SU-DHL-6 (cell line): ENCODE measurements at regions not wholly inside any gene's neighbourhood (a gene's known extent, or its start where the extent isn't known, plus 50 kb on each side); places are given as distances from the start of the nearest gene placed in this dataset.

Experiments used
- EZH2phosphoT487 ChIP-seq: fragments of 200-600 bp; sonication (generic), shearing (Covaris generic); conservative IDR thresholded peaks from 2 replicates; pipeline ENCODE4 v1.6.1; 2018; ENCODE audit warnings: mild to moderate bottlenecking, antibody characterized with exemption, low read length, moderate library complexity, mixed read lengths
- TF ChIP-seq, protein P1 (sequence below): fragments of 200-600 bp; sonication (generic); IDR thresholded peaks from one replicate; pipeline ENCODE4 v1.5.1; 2017; ENCODE audit warnings: antibody characterized with exemption, mild to moderate bottlenecking, low read length, moderate library complexity; ENCODE audit not compliant: insufficient read depth, poor library complexity, severe bottlenecking

DNA sequence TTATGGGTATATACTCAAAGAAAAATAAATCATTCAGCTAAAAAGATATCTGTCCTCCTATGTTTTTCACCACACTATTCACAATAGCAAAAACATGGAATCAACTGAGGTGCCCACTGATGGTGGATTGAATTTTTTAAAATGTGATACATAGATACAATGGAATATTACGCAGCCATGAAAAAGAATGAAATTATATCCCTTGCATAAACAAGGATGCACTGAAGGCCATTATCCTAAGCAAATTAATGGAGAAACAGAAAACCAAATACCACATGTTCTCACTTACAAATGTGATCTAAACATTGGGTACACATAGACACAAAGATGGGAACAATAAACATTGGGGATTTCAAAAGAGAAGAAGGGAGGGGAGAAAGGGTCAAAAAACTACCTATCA is 964.2 kb upstream of the IGFBP7 start:
- TF ChIP-seq, protein P1, sequence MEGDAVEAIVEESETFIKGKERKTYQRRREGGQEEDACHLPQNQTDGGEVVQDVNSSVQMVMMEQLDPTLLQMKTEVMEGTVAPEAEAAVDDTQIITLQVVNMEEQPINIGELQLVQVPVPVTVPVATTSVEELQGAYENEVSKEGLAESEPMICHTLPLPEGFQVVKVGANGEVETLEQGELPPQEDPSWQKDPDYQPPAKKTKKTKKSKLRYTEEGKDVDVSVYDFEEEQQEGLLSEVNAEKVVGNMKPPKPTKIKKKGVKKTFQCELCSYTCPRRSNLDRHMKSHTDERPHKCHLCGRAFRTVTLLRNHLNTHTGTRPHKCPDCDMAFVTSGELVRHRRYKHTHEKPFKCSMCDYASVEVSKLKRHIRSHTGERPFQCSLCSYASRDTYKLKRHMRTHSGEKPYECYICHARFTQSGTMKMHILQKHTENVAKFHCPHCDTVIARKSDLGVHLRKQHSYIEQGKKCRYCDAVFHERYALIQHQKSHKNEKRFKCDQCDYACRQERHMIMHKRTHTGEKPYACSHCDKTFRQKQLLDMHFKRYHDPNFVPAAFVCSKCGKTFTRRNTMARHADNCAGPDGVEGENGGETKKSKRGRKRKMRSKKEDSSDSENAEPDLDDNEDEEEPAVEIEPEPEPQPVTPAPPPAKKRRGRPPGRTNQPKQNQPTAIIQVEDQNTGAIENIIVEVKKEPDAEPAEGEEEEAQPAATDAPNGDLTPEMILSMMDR: no peak
- TF ChIP-seq EZH2phosphoT487: no peak
